ENCODE measurements at regions not wholly inside any gene's neighbourhood (a gene's known extent, or its start where the extent isn't known, plus 50 kb on each side); places are given as distances from the start of the nearest gene placed in this dataset.

- Histone ChIP-seq H3K27me3 (ENCODE audit: insufficient read depth, low read depth, low read length) (no peaks in the 10 kb centered on the region), H3K9ac (ENCODE audit: low read length) (no peak overlapping the region)
Observed at GRCh38 chr15:39219608-39220007, 361.3 kb upstream of the THBS1 start.

GRCh38 chr15:39226169-39226937 is 354.5 kb upstream of the THBS1 start:
- Histone ChIP-seq H3K27me3 (ENCODE audit: insufficient read depth, low read depth, low read length) (no peaks in the 10 kb centered on the region), H3K4me2 (ENCODE audit: low read length) (no peak overlapping the region), H3K27ac (ENCODE audit: low read length) (no peak overlapping the region), H3K4me3 (ENCODE audit: low read length) (no peak overlapping the region), H3K36me3 (ENCODE audit: insufficient read depth, low read length) (no peaks in the 10 kb centered on the region), H2AFZ (ENCODE audit: low read depth, low read length) (no peak overlapping the region), H3K9me3 (ENCODE audit: low read length) (no peaks in the 10 kb centered on the region), H3K9ac (ENCODE audit: low read length) (no peak overlapping the region), H3K79me2 (replicated peaks; ENCODE audit: insufficient read depth, low read length) (no peaks in the 10 kb centered on the region), H4K20me1 (ENCODE audit: insufficient read depth) (no peaks in the 10 kb centered on the region), H3K9me2 (ENCODE audit: insufficient read depth, low read length) (no peaks in the 10 kb centered on the region), H3F3A (ENCODE audit: insufficient read depth, low read length, poor library complexity, severe bottlenecking) (no peaks in the 10 kb centered on the region)
- TF ChIP-seq CTCF (IDR thresholded peaks at IDR 0.05; ENCODE audit: poor library complexity, severe bottlenecking) (no peak), SMC3 (conservative IDR thresholded peaks at IDR 0.05; ENCODE audit: poor library complexity) (no peak), EZH2 (IDR thresholded peaks at IDR 0.05; ENCODE audit: borderline replicate concordance, insufficient read depth, low read length, poor library complexity, severe bottlenecking) (no peak), POLR2AphosphoS5 (IDR thresholded peaks at IDR 0.05) (no peak), REST (IDR thresholded peaks at IDR 0.05; ENCODE audit: borderline replicate concordance) (no peak)

More at GRCh38 chr15:39219608-39220007, 361.3 kb upstream of the THBS1 start:
- TF ChIP-seq CTCF (IDR thresholded peaks at IDR 0.05; ENCODE audit: poor library complexity, severe bottlenecking), result no peak
- TF ChIP-seq MXI1 (conservative IDR thresholded peaks at IDR 0.05; ENCODE audit: poor library complexity, severe bottlenecking), result no peak
- no peak for TF ChIP-seq RAD21 (conservative IDR thresholded peaks at IDR 0.05)
- TF ChIP-seq REST (IDR thresholded peaks at IDR 0.05; ENCODE audit: borderline replicate concordance), result no peak
- no peak for TF ChIP-seq TAF1 (IDR thresholded peaks at IDR 0.05; ENCODE audit: low read depth)
- TF ChIP-seq EP300 (conservative IDR thresholded peaks at IDR 0.05; ENCODE audit: poor library complexity, severe bottlenecking), result no peak
- no peak for TF ChIP-seq POLR2AphosphoS5 (IDR thresholded peaks at IDR 0.05)
- TF ChIP-seq SMC3 (conservative IDR thresholded peaks at IDR 0.05; ENCODE audit: poor library complexity), result no peak
- TF ChIP-seq EZH2 (IDR thresholded peaks at IDR 0.05; ENCODE audit: borderline replicate concordance, insufficient read depth, low read length, poor library complexity, severe bottlenecking), result no peak
- no peaks in the 10 kb centered on the region for H4K20me1 ChIP-seq (ENCODE audit: insufficient read depth)
- no peaks in the 10 kb centered on the region for H3K79me2 ChIP-seq (replicated peaks; ENCODE audit: insufficient read depth, low read length)
- H3K9me3 ChIP-seq (ENCODE audit: low read length), result no peaks in the 10 kb centered on the region
- no peak overlapping the region for H2AFZ ChIP-seq (ENCODE audit: low read depth, low read length)
- H3K9me2 ChIP-seq (ENCODE audit: insufficient read depth, low read length), result no peaks in the 10 kb centered on the region
- H3K27ac ChIP-seq (ENCODE audit: low read length), result no peak overlapping the region
- no peak overlapping the region for H3K4me3 ChIP-seq (ENCODE audit: low read length)
- no peaks in the 10 kb centered on the region for H3F3A ChIP-seq (ENCODE audit: insufficient read depth, low read length, poor library complexity, severe bottlenecking)
- H3K4me2 ChIP-seq (ENCODE audit: low read length), result no peak overlapping the region
- H3K36me3 ChIP-seq (ENCODE audit: insufficient read depth, low read length), result no peaks in the 10 kb centered on the region
